ACC112 (cell line): ENCODE measurements at regions not wholly inside any gene's neighbourhood (a gene's known extent, or its start where the extent isn't known, plus 50 kb on each side); places are given as distances from the start of the nearest gene placed in this dataset.
"Not testable (repeated sequence)": the region's sequence is repeated elsewhere in the genome, so short reads cannot be mapped to it uniquely, and the experiment has no call there.

ENCODE experiments used
- H2AFZ ChIP-seq: fragments of 200-600 bp; sonication (generic); one replicate; pipeline ENCODE4 v1.6.0; 2017; ENCODE audit warnings: antibody characterized with exemption, low read length; ENCODE audit not compliant: unreplicated experiment
- H3K27ac ChIP-seq: fragments of 200-600 bp; sonication (generic); 2 replicates; pipeline ENCODE4 v1.5.1; 2014; ENCODE audit warnings: low read depth, mild to moderate bottlenecking, antibody characterized with exemption, low read length, moderate library complexity
- H3K27me3 ChIP-seq: fragments of 200-600 bp; sonication (generic); 2 replicates; pipeline ENCODE4 v1.6.1; 2014; ENCODE audit warnings: mild to moderate bottlenecking, antibody characterized with exemption, low read length, moderate library complexity, mixed read lengths; ENCODE audit not compliant: insufficient read depth
- H3K36me3 ChIP-seq: fragments of 200-600 bp; sonication (generic); 2 replicates; pipeline ENCODE4 v1.6.1; 2016; ENCODE audit warnings: mild to moderate bottlenecking, antibody characterized with exemption, low read length, moderate library complexity, mixed read lengths; ENCODE audit not compliant: insufficient read depth
- H3K4me1 ChIP-seq: fragments of 200-600 bp; sonication (generic); one replicate; pipeline ENCODE4 v1.6.1; 2016; ENCODE audit warnings: low read length, mixed read lengths; ENCODE audit not compliant: insufficient read depth, unreplicated experiment, control insufficient read depth
- H3K4me3 ChIP-seq: fragments of 200-600 bp; sonication (generic); 2 replicates; pipeline ENCODE4 v1.5.1; 2014; ENCODE audit warnings: mild to moderate bottlenecking, low read depth, low read length
- H3K79me2 ChIP-seq: fragments of 200-600 bp; sonication (generic); one replicate; pipeline ENCODE4 v1.6.0; 2016; ENCODE audit warnings: low read length; ENCODE audit not compliant: control insufficient read depth, unreplicated experiment, insufficient read depth

- H3K27ac ChIP-seq, result no peak overlapping the region
- no peaks in the 10 kb centered on the region for H3K79me2 ChIP-seq
- no peaks in the 10 kb centered on the region for H3K36me3 ChIP-seq
- H3K4me3 ChIP-seq, result no peak overlapping the region
- no peaks in the 10 kb centered on the region for H3K4me1 ChIP-seq
- peaks cover 13% of the 10 kb centered on the region for H3K27me3 ChIP-seq
- no peak overlapping the region for H2AFZ ChIP-seq
These were observed 224.6 kb downstream of the INSC start for GRCh38 chr11:15339302-15339701.

DNA sequence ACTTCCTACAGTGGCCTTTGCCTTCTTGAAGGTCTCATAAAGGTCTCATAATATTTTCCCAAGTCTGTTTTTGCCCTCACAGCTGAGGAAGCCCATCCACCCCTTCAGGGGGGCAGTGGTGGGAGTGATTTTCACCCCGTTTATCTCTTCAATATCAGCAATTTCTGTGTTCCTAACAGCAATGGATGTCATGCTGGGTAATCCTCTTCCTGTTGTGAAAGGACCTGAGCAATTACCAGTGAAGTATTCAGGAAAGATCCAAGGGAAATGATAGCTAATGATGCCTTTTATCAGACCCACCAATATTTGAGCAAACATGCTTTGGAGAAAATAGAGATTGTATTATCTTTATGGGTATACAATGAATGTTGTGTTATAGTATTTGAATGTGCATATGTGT, 226.9 kb downstream of the INSC start:
- no peak overlapping the region for H2AFZ ChIP-seq
- no peaks in the 10 kb centered on the region for H3K36me3 ChIP-seq
- no peak overlapping the region for H3K27ac ChIP-seq
- no peak overlapping the region for H3K4me3 ChIP-seq
- H3K27me3 ChIP-seq, result peaks cover 13% of the 10 kb centered on the region
- no peaks in the 10 kb centered on the region for H3K4me1 ChIP-seq
- H3K79me2 ChIP-seq, result no peaks in the 10 kb centered on the region

DNA sequence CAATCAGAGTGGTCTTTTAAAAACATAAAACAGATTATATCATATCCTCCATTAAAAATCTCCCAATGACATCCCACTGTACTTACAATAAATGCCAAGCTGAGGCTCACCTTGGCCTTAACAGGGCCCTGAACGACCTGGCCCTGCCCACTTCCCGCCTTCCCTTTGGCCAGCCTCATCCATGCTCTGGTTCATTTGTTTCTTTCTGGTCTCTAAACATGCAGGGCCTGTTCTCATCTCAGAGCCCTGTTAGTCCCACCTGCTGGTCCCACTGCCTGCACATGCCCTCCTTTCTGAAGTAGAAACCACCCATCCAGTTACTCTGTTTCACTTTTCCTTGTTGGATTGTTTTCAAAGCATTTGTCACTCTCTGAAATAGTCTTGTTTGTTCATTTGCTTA, 227.4 kb downstream of the INSC start:
- H3K36me3 ChIP-seq, result no peaks in the 10 kb centered on the region

DNA sequence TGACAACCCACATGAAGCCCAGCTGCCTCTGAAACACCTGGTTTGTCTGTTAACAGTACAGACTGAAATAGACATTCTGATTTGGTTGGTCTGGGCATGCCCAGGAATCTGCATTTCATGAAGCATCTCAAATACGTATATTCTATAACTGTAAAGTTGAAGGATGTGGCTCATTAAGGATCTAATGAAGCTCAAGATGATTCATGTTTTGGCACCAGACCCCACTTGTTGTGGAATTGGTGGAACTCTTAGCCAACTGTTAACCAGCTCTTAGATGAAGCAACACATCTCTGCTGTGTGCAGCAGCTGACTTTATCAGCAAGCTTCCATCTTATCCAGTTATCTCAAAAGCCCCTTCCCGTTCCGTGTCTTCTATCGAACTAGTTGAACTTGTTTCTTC, 232.2 kb downstream of the INSC start:
- Histone ChIP-seq H3K36me3 (no peaks in the 10 kb centered on the region), H2AFZ (no peak overlapping the region), H3K27ac (no peak overlapping the region), H3K27me3 (0 out of 2 replicates have a peak, but pooled peaks cover 8% of the 10 kb centered on the region), H3K79me2 (no peaks in the 10 kb centered on the region), H3K4me1 (no peaks in the 10 kb centered on the region), H3K4me3 (no peak overlapping the region)

More for the DNA sequence above, 227.4 kb downstream of the INSC start:
- no peaks in the 10 kb centered on the region for H3K79me2 ChIP-seq
- H3K27me3 ChIP-seq, result peaks cover 13% of the 10 kb centered on the region
- no peak overlapping the region for H3K27ac ChIP-seq
- no peak overlapping the region for H2AFZ ChIP-seq
- no peak overlapping the region for H3K4me3 ChIP-seq
- no peaks in the 10 kb centered on the region for H3K4me1 ChIP-seq

DNA sequence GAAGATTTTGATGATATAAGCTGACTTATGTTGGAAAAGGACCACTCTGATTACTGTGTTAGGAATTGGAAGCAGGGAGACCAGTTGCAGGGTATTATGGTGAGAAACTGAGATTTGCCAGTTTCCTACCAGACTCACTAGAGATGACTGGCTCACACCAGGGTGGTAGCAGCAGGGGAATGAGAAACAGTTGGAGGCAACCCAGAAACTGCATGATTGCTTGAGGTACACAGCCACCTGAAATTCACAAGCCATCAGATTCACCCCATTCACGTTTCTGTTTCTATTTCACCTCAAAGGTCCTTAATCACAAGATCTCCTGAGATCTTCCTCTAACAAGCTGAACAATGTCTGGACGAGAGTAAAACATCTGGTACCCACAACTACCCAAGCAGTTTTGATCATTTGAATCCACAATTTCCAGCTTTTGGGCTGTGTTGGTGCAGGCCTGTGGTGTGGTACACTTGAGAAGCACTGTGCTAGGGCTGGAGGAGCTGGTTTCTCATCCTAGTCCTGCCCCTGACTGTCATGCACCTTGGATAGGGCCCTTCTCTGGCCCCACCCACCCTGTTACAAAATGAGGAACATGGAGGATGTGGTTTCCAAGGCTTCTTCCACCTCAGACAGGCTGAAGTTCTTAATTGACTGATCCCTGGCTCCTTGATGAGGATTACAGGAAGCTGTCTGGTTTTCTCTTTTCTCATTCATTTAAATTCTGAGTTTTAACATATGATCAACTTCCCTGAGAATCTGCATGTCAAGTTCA, 233.4 kb downstream of the INSC start:
- no peak overlapping the region for H2AFZ ChIP-seq
- H3K27ac ChIP-seq, result no peak overlapping the region

GRCh38 chr11:15349413-15349812, 234.7 kb downstream of the INSC start:
- no peak overlapping the region for H3K27ac ChIP-seq
- H2AFZ ChIP-seq, result no peak overlapping the region
- H3K4me3 ChIP-seq, result no peak overlapping the region
- H3K79me2 ChIP-seq, result no peaks in the 10 kb centered on the region
- no peaks in the 10 kb centered on the region for H3K4me1 ChIP-seq
- H3K36me3 ChIP-seq, result no peaks in the 10 kb centered on the region
- H3K27me3 ChIP-seq, result 0 out of 2 replicates have a peak, but pooled peaks cover under 1% of the 10 kb centered on the region

More for the DNA sequence above, 233.4 kb downstream of the INSC start:
- Histone ChIP-seq H3K4me1 (no peaks in the 10 kb centered on the region), H3K79me2 (no peaks in the 10 kb centered on the region), H3K27me3 (0 out of 2 replicates have a peak, but pooled peaks cover 7% of the 10 kb centered on the region), H3K4me3 (no peak overlapping the region), H3K36me3 (no peaks in the 10 kb centered on the region)

- Histone ChIP-seq H2AFZ (no peak overlapping the region), H3K4me3 (no peak overlapping the region), H3K36me3 (no peaks in the 10 kb centered on the region), H3K27ac (no peak overlapping the region), H3K27me3 (0 out of 2 replicates have a peak, but pooled peaks cover 6% of the 10 kb centered on the region), H3K79me2 (no peaks in the 10 kb centered on the region), H3K4me1 (no peaks in the 10 kb centered on the region)
These were observed 246.6 kb downstream of the INSC start for GRCh38 chr11:15361316-15361715.

- not testable (repeated sequence) for H3K27ac ChIP-seq, H3K4me1 ChIP-seq, H2AFZ ChIP-seq, H3K36me3 ChIP-seq, H3K79me2 ChIP-seq, H3K4me3 ChIP-seq
- peaks cover 12% of the 10 kb centered on the region; the same call in 1 of the 2 replicates for H3K27me3 ChIP-seq
These were observed 250.6 kb downstream of the INSC start for GRCh38 chr11:15365286-15365685.

DNA sequence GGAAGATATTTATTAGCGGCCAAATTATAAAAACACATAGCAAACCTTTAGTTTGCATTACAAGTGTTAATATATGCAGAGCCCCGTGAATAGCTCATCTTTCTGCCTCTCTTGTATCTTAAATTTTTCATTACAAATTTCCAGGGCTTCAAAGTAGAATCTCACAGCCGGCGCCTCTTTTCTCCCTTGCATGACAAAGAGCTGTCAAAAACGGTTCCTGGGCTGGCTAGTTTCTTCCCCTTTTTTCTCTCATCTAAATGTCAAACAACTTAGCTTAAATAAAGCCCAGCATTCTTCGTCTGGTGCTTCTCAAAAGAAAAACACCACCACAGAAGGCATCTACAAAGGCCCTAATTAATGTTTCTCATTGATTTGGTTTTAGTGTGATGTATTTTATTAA, 253.0 kb downstream of the INSC start:
- H3K79me2 ChIP-seq, result no peaks in the 10 kb centered on the region
- no peak overlapping the region for H2AFZ ChIP-seq
- H3K4me1 ChIP-seq, result no peaks in the 10 kb centered on the region
- peaks cover 6% of the 10 kb centered on the region; the same call in 1 of the 2 replicates for H3K27me3 ChIP-seq
- H3K36me3 ChIP-seq, result no peaks in the 10 kb centered on the region
- no peak overlapping the region for H3K4me3 ChIP-seq
- H3K27ac ChIP-seq, result no peak overlapping the region

DNA sequence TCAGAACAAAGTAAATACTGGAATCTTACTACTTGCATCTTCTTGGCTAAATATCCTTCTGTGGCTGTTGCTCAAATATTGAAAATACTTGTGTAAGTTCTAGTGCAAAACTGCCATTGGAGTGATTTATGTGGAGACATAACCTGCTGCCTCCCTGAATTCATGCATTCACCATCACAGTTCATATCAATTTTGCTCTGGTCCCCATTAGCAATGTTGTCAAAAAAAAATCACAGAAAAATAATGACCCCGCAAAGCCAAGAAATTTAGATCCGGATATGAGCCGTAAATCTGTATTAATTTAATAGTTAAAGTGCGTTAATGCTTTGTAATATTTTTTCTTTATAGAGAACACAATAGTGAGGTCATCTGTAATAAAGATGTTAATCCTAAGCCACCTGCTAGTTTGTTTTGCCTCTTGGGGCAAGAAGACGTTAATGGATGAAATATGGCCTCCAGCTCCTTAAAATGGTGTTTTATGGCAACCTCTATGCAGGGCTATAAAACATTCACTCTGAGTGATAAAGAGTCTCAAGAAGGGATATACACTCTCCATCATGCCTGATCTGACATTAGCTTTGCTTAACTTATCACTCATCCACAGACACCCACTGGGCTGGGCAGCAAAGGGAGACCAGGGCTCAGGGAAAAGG, 255.9 kb downstream of the INSC start:
- no peaks in the 10 kb centered on the region for H3K36me3 ChIP-seq
- no peaks in the 10 kb centered on the region for H3K79me2 ChIP-seq
- no peak overlapping the region for H3K4me3 ChIP-seq
- H2AFZ ChIP-seq, result no peak overlapping the region
- H3K4me1 ChIP-seq, result no peaks in the 10 kb centered on the region
- H3K27me3 ChIP-seq, result peaks cover 6% of the 10 kb centered on the region; the same call in 1 of the 2 replicates
- no peak overlapping the region for H3K27ac ChIP-seq

GRCh38 chr11:15371533-15371932, 256.8 kb downstream of the INSC start:
- no peaks in the 10 kb centered on the region for H3K4me1 ChIP-seq
- H2AFZ ChIP-seq, result no peak overlapping the region
- no peaks in the 10 kb centered on the region for H3K79me2 ChIP-seq
- H3K4me3 ChIP-seq, result no peak overlapping the region
- no peak overlapping the region for H3K27ac ChIP-seq
- peaks cover 6% of the 10 kb centered on the region; the same call in 1 of the 2 replicates for H3K27me3 ChIP-seq
- H3K36me3 ChIP-seq, result no peaks in the 10 kb centered on the region
